ENCODE measurements at regions not wholly inside any gene's neighbourhood (a gene's known extent, or its start where the extent isn't known, plus 50 kb on each side); places are given as distances from the start of the nearest gene placed in this dataset.

GRCh38 chr16:85197611-85198566, 85.6 kb upstream of the CIBAR2 start (continued):
- TF ChIP-seq USF2 (IDR thresholded peaks at IDR 0.05; ENCODE audit: low read depth, low read length): no peak
- no peak for TF ChIP-seq NFE2L2 (IDR thresholded peaks at IDR 0.05; ENCODE audit: low read depth, low read length)

Measured in IMR-90 (cell line).